ENCODE measurements at regions not wholly inside any gene's neighbourhood (a gene's known extent, or its start where the extent isn't known, plus 50 kb on each side); places are given as distances from the start of the nearest gene placed in this dataset.

DNA sequence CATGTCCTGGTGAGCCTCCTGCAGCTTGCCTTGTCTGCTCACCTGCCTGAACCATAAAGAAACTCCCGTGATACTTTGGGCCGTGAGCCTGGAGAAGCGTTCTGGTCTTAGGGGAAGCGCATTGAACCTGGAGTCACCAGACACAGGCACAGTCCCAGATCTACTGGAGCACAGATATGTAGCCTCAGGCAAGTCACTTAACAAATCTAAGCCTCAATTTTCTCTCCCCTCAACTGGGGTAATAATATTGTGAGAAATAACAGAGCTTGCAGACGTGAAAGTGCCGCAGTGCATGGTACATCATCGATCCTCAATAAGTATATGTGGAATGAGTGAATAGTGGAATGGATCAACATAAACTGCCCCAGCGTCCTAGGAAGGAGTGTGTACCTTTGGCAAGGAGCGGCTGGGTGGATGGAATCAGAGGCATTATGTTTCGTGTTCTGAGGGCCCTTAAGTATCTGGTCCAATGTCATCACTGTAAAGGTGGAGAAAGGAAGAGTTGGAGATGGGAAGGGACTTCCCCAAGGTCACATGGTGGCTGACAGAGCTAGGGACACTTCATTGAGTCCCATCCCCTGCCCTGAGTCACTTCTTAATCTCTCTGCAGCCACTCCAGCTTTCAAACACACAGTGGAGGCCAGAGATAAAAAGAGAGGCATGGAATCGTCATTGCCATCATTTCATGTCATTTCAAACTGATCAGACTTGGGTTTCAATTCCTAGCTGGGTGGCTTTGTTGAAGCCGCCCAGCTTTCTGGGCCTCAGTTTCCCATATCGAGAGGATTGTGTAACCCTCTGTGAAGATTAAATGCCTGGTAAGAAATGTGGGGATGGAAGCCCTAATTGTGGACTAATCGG, 172.4 kb downstream of the DDX1 start:
- Mint-ChIP-seq H3K36me3 (ENCODE audit: low read depth) (no peaks in the 10 kb centered on the region), H3K27ac (no peak overlapping the region), H3K4me1 (ENCODE audit: low read depth) (no peaks in the 10 kb centered on the region), H3K9me3 (peaks cover 14% of the 10 kb centered on the region; the same call in 1 of the 2 replicates), H3K4me3 (no peak overlapping the region), H3K27me3 (ENCODE audit: insufficient read depth) (no peaks in the 10 kb centered on the region; the same call in none of the 2 replicates)
- no peak for DNase-seq
- TF ChIP-seq, protein P1, sequence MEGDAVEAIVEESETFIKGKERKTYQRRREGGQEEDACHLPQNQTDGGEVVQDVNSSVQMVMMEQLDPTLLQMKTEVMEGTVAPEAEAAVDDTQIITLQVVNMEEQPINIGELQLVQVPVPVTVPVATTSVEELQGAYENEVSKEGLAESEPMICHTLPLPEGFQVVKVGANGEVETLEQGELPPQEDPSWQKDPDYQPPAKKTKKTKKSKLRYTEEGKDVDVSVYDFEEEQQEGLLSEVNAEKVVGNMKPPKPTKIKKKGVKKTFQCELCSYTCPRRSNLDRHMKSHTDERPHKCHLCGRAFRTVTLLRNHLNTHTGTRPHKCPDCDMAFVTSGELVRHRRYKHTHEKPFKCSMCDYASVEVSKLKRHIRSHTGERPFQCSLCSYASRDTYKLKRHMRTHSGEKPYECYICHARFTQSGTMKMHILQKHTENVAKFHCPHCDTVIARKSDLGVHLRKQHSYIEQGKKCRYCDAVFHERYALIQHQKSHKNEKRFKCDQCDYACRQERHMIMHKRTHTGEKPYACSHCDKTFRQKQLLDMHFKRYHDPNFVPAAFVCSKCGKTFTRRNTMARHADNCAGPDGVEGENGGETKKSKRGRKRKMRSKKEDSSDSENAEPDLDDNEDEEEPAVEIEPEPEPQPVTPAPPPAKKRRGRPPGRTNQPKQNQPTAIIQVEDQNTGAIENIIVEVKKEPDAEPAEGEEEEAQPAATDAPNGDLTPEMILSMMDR (IDR thresholded peaks at IDR 0.05) = no peak

DNA sequence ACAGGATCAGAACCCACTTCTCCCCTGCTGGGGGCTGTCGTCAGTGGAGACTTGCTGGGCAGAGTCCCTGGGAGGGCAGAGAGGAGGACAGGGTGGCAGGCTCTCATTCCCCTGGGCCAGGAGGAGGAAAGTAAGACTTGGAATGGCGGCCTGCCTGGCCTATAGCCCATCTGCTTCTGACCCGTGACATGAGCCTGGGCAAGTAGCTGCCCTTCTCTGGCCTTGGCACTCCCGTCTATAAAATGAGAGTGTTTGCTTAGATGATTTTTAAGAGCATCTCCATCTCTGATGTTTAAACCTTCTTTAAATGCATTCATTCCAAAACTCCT, 173.0 kb downstream of the DDX1 start:
- no peak overlapping the region for H3K4me3 Mint-ChIP-seq
- H3K36me3 Mint-ChIP-seq (ENCODE audit: low read depth) = no peaks in the 10 kb centered on the region
- TF ChIP-seq, protein P1 (IDR thresholded peaks at IDR 0.05) = no peak
- H3K27me3 Mint-ChIP-seq (ENCODE audit: insufficient read depth) = no peaks in the 10 kb centered on the region; the same call in none of the 2 replicates
- no peak overlapping the region for H3K27ac Mint-ChIP-seq
- peaks cover 14% of the 10 kb centered on the region; the same call in 1 of the 2 replicates for H3K9me3 Mint-ChIP-seq
- DNase-seq = no peak
- H3K4me1 Mint-ChIP-seq (ENCODE audit: low read depth) = no peaks in the 10 kb centered on the region

DNA sequence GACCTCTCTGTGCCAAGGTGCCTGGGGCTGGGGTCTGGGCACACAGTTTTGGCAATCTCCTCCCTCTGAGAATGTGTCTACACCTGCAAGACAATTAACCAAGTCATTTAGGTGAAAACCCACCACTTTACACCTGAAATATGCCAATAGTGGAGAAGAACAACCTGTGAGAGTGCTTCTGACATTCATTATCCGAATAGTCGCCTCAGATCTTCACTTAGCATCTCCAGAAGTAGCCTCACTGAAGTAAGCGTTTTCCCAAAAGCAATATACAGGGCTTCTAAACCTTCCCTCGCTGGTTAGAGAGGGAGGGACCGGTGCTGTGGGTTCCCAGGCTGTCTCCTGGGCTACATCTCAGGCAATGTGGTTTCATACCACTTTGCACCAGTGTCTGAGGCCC, 173.5 kb downstream of the DDX1 start:
- TF ChIP-seq, protein P1 (IDR thresholded peaks at IDR 0.05) = no peak
- Mint-ChIP-seq H3K27me3 (ENCODE audit: insufficient read depth) (no peaks in the 10 kb centered on the region; the same call in none of the 2 replicates), H3K4me1 (ENCODE audit: low read depth) (no peaks in the 10 kb centered on the region), H3K36me3 (ENCODE audit: low read depth) (no peaks in the 10 kb centered on the region), H3K27ac (no peak overlapping the region), H3K4me3 (no peak overlapping the region), H3K9me3 (peaks cover 14% of the 10 kb centered on the region; the same call in 1 of the 2 replicates)
- no peak for DNase-seq

DNA sequence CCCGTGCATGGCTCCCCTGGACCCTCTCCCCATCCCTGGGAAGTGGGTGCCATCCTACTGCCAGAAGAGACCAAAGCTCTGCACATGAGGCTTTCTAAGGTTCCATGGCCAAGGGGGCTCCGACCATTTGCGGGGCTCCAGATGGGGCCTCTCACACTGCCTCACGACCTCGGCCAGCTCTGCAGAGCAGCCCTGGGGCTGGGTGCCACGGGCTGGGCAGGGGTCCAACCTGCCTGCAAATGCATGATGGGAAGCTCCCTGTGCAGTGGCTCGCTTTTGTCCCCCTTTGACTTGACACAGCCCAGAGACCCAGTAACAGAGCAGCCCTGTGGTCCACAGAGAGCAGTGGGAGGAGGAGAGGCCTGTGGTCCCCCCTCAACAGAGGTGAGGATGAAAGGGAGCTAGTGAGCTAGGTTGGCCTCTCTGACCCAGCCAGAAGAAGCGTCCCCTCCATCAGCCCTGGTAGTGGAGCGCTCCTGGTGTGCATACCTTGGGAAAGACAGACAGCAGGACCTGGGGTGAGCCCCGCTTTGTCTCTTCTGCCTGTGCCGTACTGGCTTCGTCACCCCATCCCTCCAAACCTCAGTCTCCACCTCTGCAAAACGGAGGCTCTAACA, 174.1 kb downstream of the DDX1 start:
- H3K4me3 Mint-ChIP-seq = no peak overlapping the region
- TF ChIP-seq, protein P1 (IDR thresholded peaks at IDR 0.05) = no peak
- no peak overlapping the region for H3K27ac Mint-ChIP-seq
- peaks cover 14% of the 10 kb centered on the region; the same call in 1 of the 2 replicates for H3K9me3 Mint-ChIP-seq
- DNase-seq = no peak
- no peaks in the 10 kb centered on the region for H3K4me1 Mint-ChIP-seq (ENCODE audit: low read depth)
- H3K27me3 Mint-ChIP-seq (ENCODE audit: insufficient read depth) = no peaks in the 10 kb centered on the region; the same call in none of the 2 replicates
- no peaks in the 10 kb centered on the region for H3K36me3 Mint-ChIP-seq (ENCODE audit: low read depth)

DNA sequence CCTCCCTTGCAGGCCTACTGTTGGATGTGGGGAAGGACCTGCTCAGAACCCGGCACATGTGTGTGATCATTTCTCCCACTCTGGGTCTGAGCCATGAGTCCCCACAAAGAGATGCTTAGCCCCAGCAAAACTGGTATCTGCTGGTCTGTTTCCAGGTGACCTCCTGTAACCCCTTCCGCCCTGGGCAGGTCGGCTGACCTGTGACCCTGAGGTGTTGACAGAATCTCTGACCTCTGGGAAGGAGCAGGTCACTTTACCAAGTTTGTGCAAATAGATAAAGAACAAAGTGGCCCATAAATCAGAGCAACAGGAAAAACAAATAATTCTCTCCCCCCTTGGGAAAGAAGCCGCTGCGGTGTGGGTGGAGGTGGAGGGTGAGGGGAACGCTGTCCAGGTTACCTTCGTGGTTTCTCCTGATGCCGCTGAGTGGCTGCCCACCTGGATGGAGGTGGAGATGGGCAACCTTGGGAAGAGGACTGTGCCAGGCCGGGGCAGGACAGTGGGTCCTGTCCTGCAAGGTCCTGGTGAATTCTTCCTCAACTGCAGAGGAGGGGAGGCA, 174.0 kb upstream of the MYCN start:
- H3K27me3 Mint-ChIP-seq (ENCODE audit: insufficient read depth) = no peaks in the 10 kb centered on the region; the same call in none of the 2 replicates
- no peak overlapping the region for H3K27ac Mint-ChIP-seq
- H3K4me1 Mint-ChIP-seq (ENCODE audit: low read depth) = no peaks in the 10 kb centered on the region
- no peak for DNase-seq
- H3K36me3 Mint-ChIP-seq (ENCODE audit: low read depth) = no peaks in the 10 kb centered on the region
- peaks cover 14% of the 10 kb centered on the region; the same call in 1 of the 2 replicates for H3K9me3 Mint-ChIP-seq
- no peak overlapping the region for H3K4me3 Mint-ChIP-seq
- TF ChIP-seq, protein P1 (IDR thresholded peaks at IDR 0.05) = no peak
